Neural cell (in vitro differentiated cells): ENCODE measurements at regions not wholly inside any gene's neighbourhood (a gene's known extent, or its start where the extent isn't known, plus 50 kb on each side); places are given as distances from the start of the nearest gene placed in this dataset.

Experiments
- H2AFZ ChIP-seq: fragments of 200-600, 300-800 bp; sonication (generic), shearing (Covaris generic); 2 replicates; pipeline ENCODE4 v1.6.0; 2014; ENCODE audit warnings: low read depth, mild to moderate bottlenecking, antibody characterized with exemption, low read length, moderate library complexity
- H3F3A ChIP-seq: fragments of 200-600 bp; shearing (Covaris generic); 2 replicates; pipeline ENCODE4 v1.6.1; 2016; ENCODE audit warnings: mild to moderate bottlenecking, moderate library complexity, mixed read lengths, antibody characterized with exemption, low read length; ENCODE audit not compliant: insufficient read depth, poor library complexity, severe bottlenecking
- H3K27ac ChIP-seq: fragments of 200-600, 300-800 bp; sonication (generic), shearing (Covaris generic); 2 replicates; pipeline ENCODE4 v1.5.1; 2014; ENCODE audit warnings: mild to moderate bottlenecking, low read length, moderate library complexity
- H3K27me3 ChIP-seq: fragments of 300-800, 200-600 bp; sonication (generic), shearing (Covaris generic); 2 replicates; pipeline ENCODE4 v1.6.0; 2014; ENCODE audit warnings: mild to moderate bottlenecking, low read depth, low read length, moderate library complexity; ENCODE audit not compliant: insufficient read depth
- H3K36me3 ChIP-seq: fragments of 300-800, 200-600 bp; sonication (generic), shearing (Covaris generic); 2 replicates; pipeline ENCODE4 v1.5.1; 2014; ENCODE audit warnings: mild to moderate bottlenecking, antibody characterized with exemption, low read length, moderate library complexity; ENCODE audit not compliant: insufficient read depth
- H3K4me2 ChIP-seq: fragments of 300-800, 200-600 bp; sonication (generic), shearing (Covaris generic); 2 replicates; pipeline ENCODE4 v1.6.0; 2014; ENCODE audit warnings: mild to moderate bottlenecking, low read length
- H3K4me3 ChIP-seq: fragments of 300-800, 200-600 bp; sonication (generic), shearing (Covaris generic); 2 replicates; pipeline ENCODE4 v1.5.1; 2014; ENCODE audit warnings: mild to moderate bottlenecking, low read length, moderate library complexity
- H3K79me2 ChIP-seq: fragments of 200-600 bp; shearing (Covaris generic); replicated peaks from 2 replicates; pipeline ENCODE4 v1.6.0; 2014; ENCODE audit warnings: mild to moderate bottlenecking, low read length, moderate library complexity; ENCODE audit not compliant: insufficient read depth
- H3K9ac ChIP-seq: fragments of 300-800, 200-600 bp; sonication (generic), shearing (Covaris generic); 2 replicates; pipeline ENCODE4 v1.6.1; 2016; ENCODE audit warnings: mild to moderate bottlenecking, low read length, mixed read lengths
- H3K9me2 ChIP-seq: fragments of 200-600 bp; shearing (Covaris generic); 2 replicates; pipeline ENCODE4 v1.6.1; 2016; ENCODE audit warnings: mild to moderate bottlenecking, low read length, mixed read lengths; ENCODE audit not compliant: insufficient read depth
- H3K9me3 ChIP-seq: fragments of 200-600, 300-800 bp; sonication (generic), shearing (Covaris generic); 2 replicates; pipeline ENCODE4 v1.6.1; 2016; ENCODE audit warnings: mild to moderate bottlenecking, mixed run types, low read length, moderate library complexity, mixed read lengths
- H4K20me1 ChIP-seq: fragments of 200-600 bp; shearing (Covaris generic); 2 replicates; pipeline ENCODE4 v1.6.1; 2016; ENCODE audit warnings: mild to moderate bottlenecking, mixed run types; ENCODE audit not compliant: insufficient read depth
- EP300 ChIP-seq: fragments of 450-650 bp; conservative IDR thresholded peaks from 2 replicates; pipeline ENCODE4 v1.6.1; 2014; ENCODE audit warnings: antibody characterized with exemption, mild to moderate bottlenecking, moderate library complexity; ENCODE audit not compliant: poor library complexity, severe bottlenecking
- EZH2 ChIP-seq: fragments of 200-600, 300-800 bp; shearing (Covaris generic), sonication (generic); IDR thresholded peaks from 2 replicates; pipeline ENCODE4 v1.6.1; 2014; ENCODE audit warnings: antibody characterized with exemption, low read length, borderline replicate concordance, mild to moderate bottlenecking; ENCODE audit not compliant: insufficient read depth, poor library complexity, severe bottlenecking
- MXI1 ChIP-seq: fragments of 450-650 bp; conservative IDR thresholded peaks from 2 replicates; pipeline ENCODE4 v1.6.1; 2014; ENCODE audit warnings: antibody characterized with exemption, mild to moderate bottlenecking; ENCODE audit not compliant: poor library complexity, severe bottlenecking
- POLR2AphosphoS5 ChIP-seq: IDR thresholded peaks from 2 replicates; pipeline ENCODE4 v1.6.1; 2012
- RAD21 ChIP-seq: fragments of 450-650 bp; conservative IDR thresholded peaks from 2 replicates; pipeline ENCODE4 v1.6.1; 2014; ENCODE audit warnings: antibody characterized with exemption, mild to moderate bottlenecking, moderate library complexity
- SMC3 ChIP-seq: fragments of 450-650 bp; conservative IDR thresholded peaks from 2 replicates; pipeline ENCODE4 v1.6.1; 2014; ENCODE audit warnings: antibody characterized with exemption, mild to moderate bottlenecking, moderate library complexity; ENCODE audit not compliant: poor library complexity
- TAF1 ChIP-seq: IDR thresholded peaks from 2 replicates; pipeline ENCODE4 v1.6.1; 2012; ENCODE audit warnings: low read depth
- TF ChIP-seq, protein P1 (sequence below): IDR thresholded peaks from 2 replicates; pipeline ENCODE4 v1.6.1; 2012; ENCODE audit warnings: borderline replicate concordance
- TF ChIP-seq, protein P2 (sequence below): fragments of 450-650 bp; IDR thresholded peaks from 2 replicates; pipeline ENCODE4 v1.5.1; 2014; ENCODE audit warnings: antibody characterized with exemption, mild to moderate bottlenecking, moderate library complexity; ENCODE audit not compliant: poor library complexity, severe bottlenecking

DNA sequence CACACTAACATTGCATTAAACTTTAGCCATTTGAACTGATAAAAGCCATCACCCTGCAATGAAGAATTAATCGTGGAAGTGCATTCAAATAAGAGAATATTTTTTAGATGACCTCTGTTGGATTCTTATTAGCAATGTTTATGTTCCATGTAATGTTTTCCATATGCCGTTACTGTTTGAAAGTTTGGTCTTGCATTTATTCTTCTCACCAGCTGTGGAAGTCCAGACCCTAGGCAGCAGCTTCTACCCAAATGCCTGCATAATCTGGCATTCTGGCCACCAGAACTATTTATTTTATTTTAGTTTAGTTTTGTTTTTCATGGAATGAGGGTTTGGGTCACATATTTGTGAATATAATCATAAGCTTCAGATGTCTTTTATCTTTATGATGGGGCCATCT, 140.4 kb downstream of the SAMD5 start:
- Histone ChIP-seq H3K36me3 (no peaks in the 10 kb centered on the region), H3K9me3 (no peaks in the 10 kb centered on the region), H3F3A (no peaks in the 10 kb centered on the region), H4K20me1 (no peaks in the 10 kb centered on the region), H3K4me3 (no peak overlapping the region), H3K9ac (no peak overlapping the region), H3K27me3 (no peaks in the 10 kb centered on the region), H3K4me2 (no peak overlapping the region), H3K79me2 (no peaks in the 10 kb centered on the region), H3K27ac (no peak overlapping the region), H3K9me2 (no peaks in the 10 kb centered on the region), H2AFZ (no peak overlapping the region)
- TF ChIP-seq EP300 (no peak), POLR2AphosphoS5 (no peak), RAD21 (no peak), SMC3 (no peak), EZH2 (no peak), MXI1 (no peak), TAF1 (no peak)
- TF ChIP-seq, protein P1, sequence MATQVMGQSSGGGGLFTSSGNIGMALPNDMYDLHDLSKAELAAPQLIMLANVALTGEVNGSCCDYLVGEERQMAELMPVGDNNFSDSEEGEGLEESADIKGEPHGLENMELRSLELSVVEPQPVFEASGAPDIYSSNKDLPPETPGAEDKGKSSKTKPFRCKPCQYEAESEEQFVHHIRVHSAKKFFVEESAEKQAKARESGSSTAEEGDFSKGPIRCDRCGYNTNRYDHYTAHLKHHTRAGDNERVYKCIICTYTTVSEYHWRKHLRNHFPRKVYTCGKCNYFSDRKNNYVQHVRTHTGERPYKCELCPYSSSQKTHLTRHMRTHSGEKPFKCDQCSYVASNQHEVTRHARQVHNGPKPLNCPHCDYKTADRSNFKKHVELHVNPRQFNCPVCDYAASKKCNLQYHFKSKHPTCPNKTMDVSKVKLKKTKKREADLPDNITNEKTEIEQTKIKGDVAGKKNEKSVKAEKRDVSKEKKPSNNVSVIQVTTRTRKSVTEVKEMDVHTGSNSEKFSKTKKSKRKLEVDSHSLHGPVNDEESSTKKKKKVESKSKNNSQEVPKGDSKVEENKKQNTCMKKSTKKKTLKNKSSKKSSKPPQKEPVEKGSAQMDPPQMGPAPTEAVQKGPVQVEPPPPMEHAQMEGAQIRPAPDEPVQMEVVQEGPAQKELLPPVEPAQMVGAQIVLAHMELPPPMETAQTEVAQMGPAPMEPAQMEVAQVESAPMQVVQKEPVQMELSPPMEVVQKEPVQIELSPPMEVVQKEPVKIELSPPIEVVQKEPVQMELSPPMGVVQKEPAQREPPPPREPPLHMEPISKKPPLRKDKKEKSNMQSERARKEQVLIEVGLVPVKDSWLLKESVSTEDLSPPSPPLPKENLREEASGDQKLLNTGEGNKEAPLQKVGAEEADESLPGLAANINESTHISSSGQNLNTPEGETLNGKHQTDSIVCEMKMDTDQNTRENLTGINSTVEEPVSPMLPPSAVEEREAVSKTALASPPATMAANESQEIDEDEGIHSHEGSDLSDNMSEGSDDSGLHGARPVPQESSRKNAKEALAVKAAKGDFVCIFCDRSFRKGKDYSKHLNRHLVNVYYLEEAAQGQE = no peak
- TF ChIP-seq, protein P2, sequence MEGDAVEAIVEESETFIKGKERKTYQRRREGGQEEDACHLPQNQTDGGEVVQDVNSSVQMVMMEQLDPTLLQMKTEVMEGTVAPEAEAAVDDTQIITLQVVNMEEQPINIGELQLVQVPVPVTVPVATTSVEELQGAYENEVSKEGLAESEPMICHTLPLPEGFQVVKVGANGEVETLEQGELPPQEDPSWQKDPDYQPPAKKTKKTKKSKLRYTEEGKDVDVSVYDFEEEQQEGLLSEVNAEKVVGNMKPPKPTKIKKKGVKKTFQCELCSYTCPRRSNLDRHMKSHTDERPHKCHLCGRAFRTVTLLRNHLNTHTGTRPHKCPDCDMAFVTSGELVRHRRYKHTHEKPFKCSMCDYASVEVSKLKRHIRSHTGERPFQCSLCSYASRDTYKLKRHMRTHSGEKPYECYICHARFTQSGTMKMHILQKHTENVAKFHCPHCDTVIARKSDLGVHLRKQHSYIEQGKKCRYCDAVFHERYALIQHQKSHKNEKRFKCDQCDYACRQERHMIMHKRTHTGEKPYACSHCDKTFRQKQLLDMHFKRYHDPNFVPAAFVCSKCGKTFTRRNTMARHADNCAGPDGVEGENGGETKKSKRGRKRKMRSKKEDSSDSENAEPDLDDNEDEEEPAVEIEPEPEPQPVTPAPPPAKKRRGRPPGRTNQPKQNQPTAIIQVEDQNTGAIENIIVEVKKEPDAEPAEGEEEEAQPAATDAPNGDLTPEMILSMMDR = no peak

DNA sequence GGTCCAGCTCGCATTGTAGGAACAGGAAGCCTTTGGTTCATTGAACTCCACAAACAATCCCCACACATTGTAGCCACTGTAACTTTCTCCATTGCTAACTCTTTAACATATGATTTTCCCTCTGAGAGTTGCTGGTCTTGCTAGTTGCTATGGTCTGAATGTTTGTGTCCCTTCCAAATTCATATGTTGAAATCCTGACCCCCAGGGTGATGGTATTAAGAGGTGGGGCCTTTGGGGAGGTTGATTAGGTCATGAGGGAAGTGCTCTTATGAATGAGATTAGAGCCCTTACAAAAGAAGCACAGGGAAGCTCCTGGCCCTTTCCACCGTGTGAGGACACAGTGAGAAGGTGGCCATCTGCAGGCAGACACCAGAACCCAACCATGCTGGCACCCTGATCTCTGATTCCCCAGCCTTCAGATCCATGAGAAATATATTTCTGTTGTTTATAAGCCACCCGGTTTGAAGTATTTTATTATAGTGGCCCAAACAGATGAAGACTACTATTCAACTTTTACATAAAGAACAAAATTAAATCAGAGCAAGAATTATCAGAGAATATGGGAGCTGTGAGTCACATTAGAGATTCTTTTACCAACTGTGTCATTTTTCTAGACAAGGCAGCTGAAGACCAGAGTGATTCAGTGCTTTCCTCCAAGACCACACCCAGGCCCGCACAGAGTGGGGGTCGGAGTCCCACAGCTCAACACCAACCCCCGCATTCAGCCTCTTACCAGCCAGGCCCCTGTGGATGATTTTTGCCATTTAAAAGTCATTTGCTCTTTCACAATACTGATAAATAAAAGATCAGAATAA, 143.0 kb downstream of the SAMD5 start:
- Histone ChIP-seq H3K9me2 (no peaks in the 10 kb centered on the region), H3K27me3 (no peaks in the 10 kb centered on the region), H3K27ac (no peak overlapping the region), H3K4me3 (no peak overlapping the region), H3K9ac (no peak overlapping the region), H2AFZ (no peak overlapping the region), H3K9me3 (no peaks in the 10 kb centered on the region), H3K36me3 (no peaks in the 10 kb centered on the region), H3F3A (no peaks in the 10 kb centered on the region), H3K4me2 (no peak overlapping the region), H4K20me1 (no peaks in the 10 kb centered on the region), H3K79me2 (no peaks in the 10 kb centered on the region)
- TF ChIP-seq, protein P2 = no peak
- TF ChIP-seq RAD21 (no peak), MXI1 (no peak), EP300 (no peak), SMC3 (no peak), POLR2AphosphoS5 (no peak)
- TF ChIP-seq, protein P1 = no peak
